B cell (primary cell): ENCODE measurements at regions not wholly inside any gene's neighbourhood (a gene's known extent, or its start where the extent isn't known, plus 50 kb on each side); places are given as distances from the start of the nearest gene placed in this dataset.

Experiments
- EZH2 ChIP-seq: IDR thresholded peaks from 2 replicates; pipeline ENCODE4 v1.6.1; 2012; ENCODE audit warnings: borderline replicate concordance, low read depth, mild to moderate bottlenecking, moderate library complexity, low read length; ENCODE audit not compliant: insufficient read depth, poor library complexity, severe bottlenecking
- TF ChIP-seq, protein P1 (sequence below): fragments of 200-600 bp; IDR thresholded peaks from one replicate; pipeline ENCODE4 v1.8.0; 2022; ENCODE audit warnings: antibody characterized with exemption, mild to moderate bottlenecking

DNA sequence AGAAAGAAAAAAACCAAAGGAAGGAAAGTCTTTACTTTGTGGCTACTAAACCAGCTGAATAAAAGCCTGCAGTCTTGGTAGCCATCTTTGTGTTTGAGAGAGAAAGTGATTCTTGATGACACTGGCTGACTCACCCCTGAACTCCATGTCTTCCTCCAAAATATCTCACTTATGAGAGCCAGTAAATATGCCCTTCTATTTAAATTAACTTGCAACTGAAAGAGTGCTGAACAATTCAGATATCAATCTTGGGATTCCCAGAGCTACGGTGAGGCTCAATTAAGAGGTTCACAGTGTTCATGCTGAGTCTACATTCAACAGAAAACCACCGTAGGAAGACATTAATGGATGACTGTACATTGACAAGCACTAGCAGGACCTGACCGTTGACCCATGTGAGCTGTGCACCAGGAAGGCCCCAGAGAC lies 57.9 kb downstream of the KCTD12 start:
- TF ChIP-seq, protein P1, sequence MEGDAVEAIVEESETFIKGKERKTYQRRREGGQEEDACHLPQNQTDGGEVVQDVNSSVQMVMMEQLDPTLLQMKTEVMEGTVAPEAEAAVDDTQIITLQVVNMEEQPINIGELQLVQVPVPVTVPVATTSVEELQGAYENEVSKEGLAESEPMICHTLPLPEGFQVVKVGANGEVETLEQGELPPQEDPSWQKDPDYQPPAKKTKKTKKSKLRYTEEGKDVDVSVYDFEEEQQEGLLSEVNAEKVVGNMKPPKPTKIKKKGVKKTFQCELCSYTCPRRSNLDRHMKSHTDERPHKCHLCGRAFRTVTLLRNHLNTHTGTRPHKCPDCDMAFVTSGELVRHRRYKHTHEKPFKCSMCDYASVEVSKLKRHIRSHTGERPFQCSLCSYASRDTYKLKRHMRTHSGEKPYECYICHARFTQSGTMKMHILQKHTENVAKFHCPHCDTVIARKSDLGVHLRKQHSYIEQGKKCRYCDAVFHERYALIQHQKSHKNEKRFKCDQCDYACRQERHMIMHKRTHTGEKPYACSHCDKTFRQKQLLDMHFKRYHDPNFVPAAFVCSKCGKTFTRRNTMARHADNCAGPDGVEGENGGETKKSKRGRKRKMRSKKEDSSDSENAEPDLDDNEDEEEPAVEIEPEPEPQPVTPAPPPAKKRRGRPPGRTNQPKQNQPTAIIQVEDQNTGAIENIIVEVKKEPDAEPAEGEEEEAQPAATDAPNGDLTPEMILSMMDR = no peak
- TF ChIP-seq EZH2 = no peak
